Sigmoid colon (tissue), 6 donors: ENCODE measurements at regions not wholly inside any gene's neighbourhood (a gene's known extent, or its start where the extent isn't known, plus 50 kb on each side); places are given as distances from the start of the nearest gene placed in this dataset.

ENCODE experiments used
- DNase-seq: peaks from one replicate; pipeline ENCODE4 v3.0.0-alpha.2; 2019
- H3K27ac ChIP-seq, 4 donors: fragments of 200-600 bp; sonication (generic); one replicate each; pipeline ENCODE4 v1.5.1; 2016 to 2019; ENCODE audit warnings: mild to moderate bottlenecking in 1 of 4
- H3K27me3 ChIP-seq, 3 donors: fragments of 200-600 bp; sonication (generic); one replicate each; pipeline ENCODE4 v1.5.1; 2019; ENCODE audit warnings: mild to moderate bottlenecking in 1 of 3
- H3K36me3 ChIP-seq, 4 donors: fragments of 200-600 bp; sonication (generic); one replicate each; pipeline ENCODE4 v1.5.1; 2016 to 2019
- H3K4me1 ChIP-seq, 4 donors: fragments of 200-600 bp; sonication (generic); one replicate each; pipeline ENCODE4 v1.5.1; 2017 to 2019
- H3K4me3 ChIP-seq, 4 donors: fragments of 200-600 bp; sonication (generic); one replicate each; pipeline ENCODE4 v1.5.1; 2017 to 2019; ENCODE audit warnings: mild to moderate bottlenecking in 2 of 4, moderate library complexity in 1 of 4
- H3K9me3 ChIP-seq, 4 donors: fragments of 200-600 bp in 3 of 4; sonication (generic) in 3 of 4; one replicate each; pipeline versions ENCODE4 v1.5.1 to v1.6.1; 2013 to 2019
- EP300 ChIP-seq, 4 donors: sonication (generic); formaldehyde crosslinking; IDR thresholded peaks; one replicate each; pipeline ENCODE4 v1.6.1; 2017; ENCODE audit warnings: antibody characterized with exemption in 4 of 4
- POLR2A ChIP-seq, 2 donors: fragments of 450-650 bp; IDR thresholded peaks; one replicate each; pipeline ENCODE4 v1.6.1; 2016; ENCODE audit warnings: antibody characterized with exemption in 2 of 2, mild to moderate bottlenecking in 2 of 2, moderate library complexity in 2 of 2
- POLR2AphosphoS5 ChIP-seq, 4 donors: sonication (generic); formaldehyde crosslinking; IDR thresholded peaks; one replicate each; pipeline ENCODE4 v1.6.1; 2017; ENCODE audit warnings: antibody characterized with exemption in 4 of 4
- WGBS, 2 donors: extraction: QIAGEN DNeasy Blood & Tissue Kit; methylation state at CpG; one replicate each; pipeline ENCODE4 v1.1.7; 2013; 5-methylcytosine and 5-hydroxymethylcytosine counted together
- intact Hi-C: fragments of 100-400 bp; cut with DNase I; formaldehyde crosslinking; loops from one replicate; pipeline ENCODE4 v1.15.1; 2023
- TF ChIP-seq, protein P1 (sequence below), 4 experiments: fragments of 450-650 bp in 3 of 4; fragments of 200-600 bp in 1 of 4; IDR thresholded peaks; one replicate each; pipeline ENCODE4 v1.5.1; 2016 to 2019; ENCODE audit warnings: antibody characterized with exemption in 4 of 4, mild to moderate bottlenecking in 3 of 4, moderate library complexity in 2 of 4
- donor health status: healthy with polysubstance abuse.
- donor health status: healthy.

DNA sequence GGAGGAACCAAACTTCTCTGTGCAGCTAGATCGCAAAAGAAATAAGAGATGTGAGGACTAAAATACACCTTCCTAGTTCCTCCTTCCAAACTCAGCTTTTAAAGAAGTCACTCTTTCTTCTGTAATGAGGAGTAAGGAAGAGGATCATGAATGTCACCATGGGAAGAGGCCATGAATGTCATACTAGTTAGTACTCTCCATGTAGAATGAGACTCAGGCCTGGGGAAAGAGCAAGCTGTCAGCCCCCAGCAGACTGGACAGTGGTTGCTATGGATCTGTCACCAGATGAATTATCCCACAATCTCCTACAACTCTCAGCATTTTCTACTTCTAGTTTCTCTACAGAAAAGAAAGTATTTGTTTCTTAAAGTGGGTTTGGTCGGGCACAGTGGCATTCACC, 57.1 kb upstream of the PRDM8 start:
- H3K27ac ChIP-seq = no peak overlapping the region
- WGBS, 2 donors = 82 to 96% methylated on average over 2 of the region's 2 CpGs
- H3K9me3 ChIP-seq = no peaks in the 10 kb centered on the region
- no peaks in the 10 kb centered on the region for H3K4me1 ChIP-seq
- H3K36me3 ChIP-seq = no peaks in the 10 kb centered on the region
- H3K4me3 ChIP-seq = no peak overlapping the region
- no peak for DNase-seq
- intact Hi-C loops = no loop called here
- H3K27me3 ChIP-seq = no peaks in the 10 kb centered on the region
- TF ChIP-seq POLR2AphosphoS5 (IDR thresholded peaks at IDR 0.05) (no peak), EP300 (IDR thresholded peaks at IDR 0.05) (no peak), POLR2A (IDR thresholded peaks at IDR 0.05) (no peak)
- TF ChIP-seq, protein P1, sequence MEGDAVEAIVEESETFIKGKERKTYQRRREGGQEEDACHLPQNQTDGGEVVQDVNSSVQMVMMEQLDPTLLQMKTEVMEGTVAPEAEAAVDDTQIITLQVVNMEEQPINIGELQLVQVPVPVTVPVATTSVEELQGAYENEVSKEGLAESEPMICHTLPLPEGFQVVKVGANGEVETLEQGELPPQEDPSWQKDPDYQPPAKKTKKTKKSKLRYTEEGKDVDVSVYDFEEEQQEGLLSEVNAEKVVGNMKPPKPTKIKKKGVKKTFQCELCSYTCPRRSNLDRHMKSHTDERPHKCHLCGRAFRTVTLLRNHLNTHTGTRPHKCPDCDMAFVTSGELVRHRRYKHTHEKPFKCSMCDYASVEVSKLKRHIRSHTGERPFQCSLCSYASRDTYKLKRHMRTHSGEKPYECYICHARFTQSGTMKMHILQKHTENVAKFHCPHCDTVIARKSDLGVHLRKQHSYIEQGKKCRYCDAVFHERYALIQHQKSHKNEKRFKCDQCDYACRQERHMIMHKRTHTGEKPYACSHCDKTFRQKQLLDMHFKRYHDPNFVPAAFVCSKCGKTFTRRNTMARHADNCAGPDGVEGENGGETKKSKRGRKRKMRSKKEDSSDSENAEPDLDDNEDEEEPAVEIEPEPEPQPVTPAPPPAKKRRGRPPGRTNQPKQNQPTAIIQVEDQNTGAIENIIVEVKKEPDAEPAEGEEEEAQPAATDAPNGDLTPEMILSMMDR (IDR thresholded peaks at IDR 0.05) = no peak

- Histone ChIP-seq H3K4me3 (no peak overlapping the region), H3K36me3 (no peaks in the 10 kb centered on the region), H3K27ac (no peak overlapping the region), H3K9me3 (no peaks in the 10 kb centered on the region), H3K27me3 (no peaks in the 10 kb centered on the region), H3K4me1 (no peaks in the 10 kb centered on the region)
- TF ChIP-seq, protein P1 (IDR thresholded peaks at IDR 0.05) = no peak
- TF ChIP-seq POLR2A (IDR thresholded peaks at IDR 0.05) = no peak
- no peak for TF ChIP-seq EP300 (IDR thresholded peaks at IDR 0.05)
- TF ChIP-seq POLR2AphosphoS5 (IDR thresholded peaks at IDR 0.05) = no peak
- intact Hi-C loops = no loop called here
- DNase-seq = no peak
- WGBS, 2 donors = 75 to 89% methylated on average over 3 of the region's 3 CpGs
Observed at GRCh38 chr4:80139671-80140070, 57.6 kb upstream of the PRDM8 start.

DNA sequence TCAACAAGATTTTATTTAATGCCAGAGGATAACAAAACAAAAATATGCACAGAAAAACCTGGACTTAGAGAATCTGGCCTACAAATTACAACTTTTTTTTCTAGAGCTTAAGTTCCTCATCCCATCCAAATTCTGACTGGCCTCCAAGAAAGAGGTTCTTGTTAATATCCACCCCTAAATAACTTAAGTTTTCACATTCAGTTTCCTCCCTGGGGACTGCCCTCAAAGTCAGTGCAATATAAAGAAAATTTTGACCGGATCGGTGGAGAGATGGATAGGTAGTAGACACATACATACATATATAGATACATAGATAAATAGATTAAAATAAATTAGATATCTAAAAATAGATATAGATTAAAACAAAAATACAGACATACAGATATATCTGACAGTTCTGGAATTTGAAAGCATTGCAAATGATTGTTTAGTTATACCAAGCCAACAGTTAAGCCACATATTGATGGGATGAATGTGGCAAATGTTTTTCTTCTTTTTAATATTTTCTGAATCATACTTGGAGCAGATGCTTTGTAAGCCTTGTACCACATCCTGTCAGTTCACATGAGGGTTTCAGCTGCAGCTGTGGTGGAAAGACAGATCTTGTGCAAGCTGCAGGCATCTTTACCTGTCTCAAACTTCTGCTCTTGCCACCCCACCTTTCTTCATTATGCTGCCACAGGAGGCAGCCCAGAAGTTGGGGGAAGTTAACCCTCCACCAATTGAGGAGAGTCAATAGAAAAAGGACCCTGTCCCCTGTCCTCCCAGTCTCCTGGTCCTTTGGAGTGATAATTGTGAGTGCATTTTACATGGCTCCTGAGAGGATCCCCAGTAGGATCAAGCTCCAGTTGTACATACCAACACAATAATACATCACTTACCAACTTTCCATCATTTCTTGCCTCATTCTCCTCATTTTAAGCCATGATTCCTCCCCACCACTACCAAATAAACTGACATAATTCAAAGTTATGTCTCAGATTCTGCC, 58.5 kb upstream of the PRDM8 start:
- no peaks in the 10 kb centered on the region for H3K9me3 ChIP-seq
- H3K4me3 ChIP-seq = no peak overlapping the region
- H3K4me1 ChIP-seq = no peaks in the 10 kb centered on the region
- no peak overlapping the region for H3K27ac ChIP-seq
- intact Hi-C loops = no loop called here
- 58 to 90% methylated on average over 2 of the region's 2 CpGs for WGBS, 2 donors
- H3K27me3 ChIP-seq = no peaks in the 10 kb centered on the region
- TF ChIP-seq, protein P1 (IDR thresholded peaks at IDR 0.05) = no peak
- no peak for TF ChIP-seq EP300 (IDR thresholded peaks at IDR 0.05)
- TF ChIP-seq POLR2AphosphoS5 (IDR thresholded peaks at IDR 0.05) = no peak
- no peak for TF ChIP-seq POLR2A (IDR thresholded peaks at IDR 0.05)
- no peak for DNase-seq
- no peaks in the 10 kb centered on the region for H3K36me3 ChIP-seq

GRCh38 chr4:80137631-80138030, 59.7 kb upstream of the PRDM8 start:
- no peaks in the 10 kb centered on the region for H3K36me3 ChIP-seq
- no peak overlapping the region for H3K27ac ChIP-seq
- H3K4me3 ChIP-seq = no peak overlapping the region
- no peaks in the 10 kb centered on the region for H3K4me1 ChIP-seq
- intact Hi-C loops = no loop called here
- no peaks in the 10 kb centered on the region for H3K27me3 ChIP-seq
- no peak for TF ChIP-seq POLR2AphosphoS5 (IDR thresholded peaks at IDR 0.05)
- TF ChIP-seq, protein P1 (IDR thresholded peaks at IDR 0.05) = no peak
- no peak for TF ChIP-seq POLR2A (IDR thresholded peaks at IDR 0.05)
- TF ChIP-seq EP300 (IDR thresholded peaks at IDR 0.05) = no peak
- no peak for DNase-seq
- no peaks in the 10 kb centered on the region for H3K9me3 ChIP-seq
- 87 to 96% methylated on average over 5 of the region's 5 CpGs for WGBS, 2 donors
